Upper lobe of left lung (tissue), 4 donors: ENCODE measurements at regions not wholly inside any gene's neighbourhood (a gene's known extent, or its start where the extent isn't known, plus 50 kb on each side); places are given as distances from the start of the nearest gene placed in this dataset.

Experiments used
- CTCF ChIP-seq, 6 experiments: fragments of 450-650 bp in 4 of 6; fragments of 200-600 bp in 2 of 6; sonication (generic) in 2 of 6; IDR thresholded peaks; one replicate each; pipeline ENCODE4 v1.5.1; 2016 to 2019; ENCODE audit warnings: antibody characterized with exemption in 6 of 6
- EP300 ChIP-seq, 4 donors: sonication (generic); formaldehyde crosslinking; IDR thresholded peaks; one replicate each; pipeline ENCODE4 v1.5.1; 2017; ENCODE audit warnings: antibody characterized with exemption in 4 of 4, control low read depth in 2 of 4
- POLR2A ChIP-seq, 4 donors: fragments of 450-650 bp; IDR thresholded peaks; one replicate each; pipeline ENCODE4 v1.5.1; 2016 to 2017; ENCODE audit warnings: antibody characterized with exemption in 4 of 4, mild to moderate bottlenecking in 2 of 4

GRCh38 chr5:103436656-103437055 lies 125.9 kb downstream of the NUDT12 start:
- TF ChIP-seq CTCF (IDR thresholded peaks at IDR 0.05), result no peak
- TF ChIP-seq POLR2A (IDR thresholded peaks at IDR 0.05), result no peak
- no peak for TF ChIP-seq EP300 (IDR thresholded peaks at IDR 0.05)
